GM10266 (cell line): ENCODE measurements at regions not wholly inside any gene's neighbourhood (a gene's known extent, or its start where the extent isn't known, plus 50 kb on each side); places are given as distances from the start of the nearest gene placed in this dataset.

Source experiments
- DNase-seq: peaks from one replicate; pipeline ENCODE4 v3.0.0; 2012; ENCODE audit errors: extremely low spot score
- CTCF ChIP-seq: IDR thresholded peaks from 2 replicates; pipeline ENCODE4 v1.5.1; 2012; ENCODE audit warnings: mild to moderate bottlenecking, low read depth; ENCODE audit not compliant: control insufficient read depth, insufficient read depth; ENCODE audit errors: missing control alignments

DNA sequence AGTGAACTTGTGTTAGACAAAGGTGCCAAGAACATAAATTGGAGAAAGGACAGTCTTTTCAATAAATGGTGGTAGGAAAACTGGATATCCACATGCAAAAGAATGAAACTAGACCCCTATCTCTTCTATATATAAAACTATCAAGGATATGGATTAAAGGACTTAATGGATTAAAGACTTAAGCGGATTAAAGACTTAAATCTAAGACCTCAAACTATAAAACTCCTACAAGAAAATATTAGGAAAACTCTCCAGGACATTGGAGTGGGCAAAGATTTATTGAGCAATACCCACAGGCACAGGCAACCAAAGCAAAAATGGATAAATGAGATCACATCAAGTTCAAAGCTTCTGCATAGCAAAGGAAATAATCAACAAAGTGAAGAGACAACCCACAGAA lies 242.9 kb upstream of the MEOX2 start:
- no peak for TF ChIP-seq CTCF
- DNase-seq = no peak

- no peak for TF ChIP-seq CTCF
- DNase-seq = no peak
Observed at GRCh38 chr7:15925608-15926007, 239.1 kb upstream of the MEOX2 start.

DNA sequence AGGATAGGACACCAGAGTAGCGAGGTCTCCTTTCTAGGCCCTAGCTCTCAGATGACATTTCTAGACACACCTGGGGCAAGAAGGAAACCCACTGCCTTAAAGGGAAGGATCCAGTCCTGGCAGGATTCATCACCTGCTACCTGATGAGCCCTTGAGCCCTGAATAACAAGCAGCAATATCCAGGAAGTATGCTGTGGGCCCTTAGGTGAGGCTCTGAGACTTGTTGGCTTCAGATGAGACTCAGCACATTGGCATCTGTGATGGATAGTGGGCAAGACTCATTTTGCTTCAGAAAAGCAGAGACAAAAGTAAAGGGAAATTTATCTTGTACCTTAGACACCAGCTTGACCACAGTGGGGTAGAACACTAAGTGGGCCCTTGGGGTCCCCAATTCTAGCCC lies 238.4 kb upstream of the MEOX2 start:
- no peak for DNase-seq
- no peak for TF ChIP-seq CTCF

- TF ChIP-seq CTCF = no peak
- no peak for DNase-seq
Observed at GRCh38 chr7:15922002-15922401, 235.5 kb upstream of the MEOX2 start.

DNA sequence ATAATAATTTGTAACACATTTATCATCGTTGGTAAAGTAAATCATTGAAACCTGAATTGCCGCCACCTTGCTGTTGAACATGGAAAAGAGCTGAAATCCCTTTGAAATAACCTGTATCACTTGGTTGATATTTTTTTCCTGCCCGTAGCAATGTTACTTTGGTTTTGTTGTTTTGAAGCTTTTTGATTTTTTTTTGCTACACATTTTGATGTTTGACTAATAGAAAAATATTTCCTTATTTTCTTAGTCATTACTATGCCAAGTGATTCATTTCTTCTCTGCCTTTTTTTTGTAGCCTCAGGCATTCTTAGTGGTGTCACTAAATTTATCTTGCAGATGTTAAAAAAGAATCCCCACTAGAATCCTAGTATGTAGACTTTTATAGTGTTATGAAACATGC lies 235.1 kb upstream of the MEOX2 start:
- DNase-seq = no peak
- TF ChIP-seq CTCF = no peak

DNA sequence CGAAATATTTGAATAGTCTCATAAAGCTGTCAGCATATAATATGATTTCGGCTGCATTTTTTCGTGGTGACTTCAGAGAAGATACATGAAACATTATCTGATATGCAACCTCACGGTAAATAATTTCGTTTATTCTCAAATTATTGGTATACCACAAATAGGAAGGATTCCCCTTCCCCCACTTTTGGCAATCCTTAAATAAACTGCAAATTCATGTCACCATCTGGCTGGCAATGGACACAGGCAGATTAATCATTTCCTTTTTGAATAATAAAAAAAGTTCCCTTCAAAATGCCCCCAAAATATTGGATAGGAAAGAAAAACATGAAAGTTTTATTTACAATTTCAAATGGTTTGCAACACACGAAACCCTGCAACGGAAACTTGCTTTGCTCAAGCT lies 234.5 kb upstream of the MEOX2 start:
- TF ChIP-seq CTCF = no peak
- no peak for DNase-seq

- TF ChIP-seq CTCF = no peak
- DNase-seq = no peak
Observed at GRCh38 chr7:15916681-15917380, 230.3 kb upstream of the MEOX2 start.
